ENCODE measurements at regions not wholly inside any gene's neighbourhood (a gene's known extent, or its start where the extent isn't known, plus 50 kb on each side); places are given as distances from the start of the nearest gene placed in this dataset.
A peak's percentile ranks its signal among the peaks of the same experiment; 100 is the strongest.
"Not testable (repeated sequence)": the region's sequence is repeated elsewhere in the genome, so short reads cannot be mapped to it uniquely, and the experiment has no call there.

GRCh38 chr9:124110307-124110915 is 98.8 kb downstream of the LHX2 start:
- DNase-seq (ENCODE audit: insufficient read length), result peak; percentile 40
- peak; percentile 65 for FAIRE-seq
- no peak for TF ChIP-seq TAF1 (IDR thresholded peaks at IDR 0.05; ENCODE audit: borderline replicate concordance, low read depth, low read length)
- TF ChIP-seq POLR2AphosphoS5 (IDR thresholded peaks at IDR 0.05; ENCODE audit: low read depth, low read length), result no peak
- TF ChIP-seq POLR2A (IDR thresholded peaks at IDR 0.05; ENCODE audit: low read depth, low read length), result no peak

GRCh38 chr9:124116683-124117363 is 105.3 kb downstream of the LHX2 start:
- TF ChIP-seq POLR2A (IDR thresholded peaks at IDR 0.05; ENCODE audit: low read depth, low read length), result no peak
- TF ChIP-seq TAF1 (IDR thresholded peaks at IDR 0.05; ENCODE audit: borderline replicate concordance, low read depth, low read length), result no peak
- TF ChIP-seq POLR2AphosphoS5 (IDR thresholded peaks at IDR 0.05; ENCODE audit: low read depth, low read length), result no peak
- FAIRE-seq (no peak), DNase-seq (ENCODE audit: insufficient read length) (no peak)

DNA sequence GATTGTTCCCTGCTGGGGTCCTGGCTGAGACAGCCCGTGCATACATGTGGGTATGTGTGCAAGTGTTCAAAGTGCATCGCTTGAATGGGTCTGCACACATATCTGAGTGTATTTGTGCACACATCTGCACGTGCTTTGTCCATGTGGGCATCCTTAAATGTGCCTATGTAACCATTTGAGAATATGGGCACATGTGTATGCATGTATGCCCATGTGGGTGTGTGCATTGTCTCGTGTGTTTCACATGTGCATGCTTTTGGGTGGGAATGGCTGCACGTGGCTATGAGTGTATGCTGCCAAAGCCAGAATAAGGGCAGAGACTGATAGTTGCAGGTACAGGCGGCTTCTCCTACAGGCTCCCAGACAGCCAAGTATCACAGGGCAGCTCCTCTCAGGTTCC is 107.3 kb downstream of the LHX2 start:
- no peak for FAIRE-seq
- TF ChIP-seq TAF1 (IDR thresholded peaks at IDR 0.05; ENCODE audit: borderline replicate concordance, low read depth, low read length) (no peak), POLR2AphosphoS5 (IDR thresholded peaks at IDR 0.05; ENCODE audit: low read depth, low read length) (no peak), POLR2A (IDR thresholded peaks at IDR 0.05; ENCODE audit: low read depth, low read length) (no peak)
- DNase-seq (ENCODE audit: insufficient read length), result no peak

GRCh38 chr9:124120272-124120671 is 108.7 kb downstream of the LHX2 start:
- FAIRE-seq (no peak), DNase-seq (ENCODE audit: insufficient read length) (no peak)
- no peak for TF ChIP-seq POLR2AphosphoS5 (IDR thresholded peaks at IDR 0.05; ENCODE audit: low read depth, low read length)
- TF ChIP-seq TAF1 (IDR thresholded peaks at IDR 0.05; ENCODE audit: borderline replicate concordance, low read depth, low read length), result no peak
- TF ChIP-seq POLR2A (IDR thresholded peaks at IDR 0.05; ENCODE audit: low read depth, low read length), result no peak

DNA sequence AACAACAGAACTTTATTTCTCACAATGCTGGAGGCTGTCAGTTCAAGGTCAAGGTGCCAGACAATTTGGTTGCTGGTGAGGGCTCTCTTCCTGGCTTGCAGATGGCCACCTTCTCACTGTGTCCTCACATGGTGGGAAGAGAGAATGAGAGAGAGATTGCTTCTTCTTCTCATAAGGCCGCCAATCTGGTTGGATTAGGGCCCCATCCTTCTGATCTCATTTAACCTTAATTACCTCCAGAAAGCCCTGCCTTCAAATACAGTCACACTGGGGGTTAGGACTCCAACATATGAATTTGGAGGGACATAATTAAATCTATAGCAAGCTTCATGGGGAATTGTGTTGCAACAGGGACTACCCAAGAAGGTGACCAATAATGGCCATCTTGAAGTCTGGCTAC is 110.2 kb downstream of the LHX2 start:
- DNase-seq (ENCODE audit: insufficient read length) (no peak), FAIRE-seq (no peak)
- TF ChIP-seq POLR2AphosphoS5 (IDR thresholded peaks at IDR 0.05; ENCODE audit: low read depth, low read length) (no peak), POLR2A (IDR thresholded peaks at IDR 0.05; ENCODE audit: low read depth, low read length) (no peak), TAF1 (IDR thresholded peaks at IDR 0.05; ENCODE audit: borderline replicate concordance, low read depth, low read length) (no peak)

GRCh38 chr9:124122321-124122720 is 110.8 kb downstream of the LHX2 start:
- DNase-seq (ENCODE audit: insufficient read length) (no peak), FAIRE-seq (no peak)
- TF ChIP-seq POLR2AphosphoS5 (IDR thresholded peaks at IDR 0.05; ENCODE audit: low read depth, low read length) (no peak), POLR2A (IDR thresholded peaks at IDR 0.05; ENCODE audit: low read depth, low read length) (no peak), TAF1 (IDR thresholded peaks at IDR 0.05; ENCODE audit: borderline replicate concordance, low read depth, low read length) (no peak)

GRCh38 chr9:124122813-124123462 is 111.4 kb downstream of the LHX2 start:
- DNase-seq (ENCODE audit: insufficient read length) (no peak), FAIRE-seq (no peak)
- TF ChIP-seq TAF1 (IDR thresholded peaks at IDR 0.05; ENCODE audit: borderline replicate concordance, low read depth, low read length), result no peak

DNA sequence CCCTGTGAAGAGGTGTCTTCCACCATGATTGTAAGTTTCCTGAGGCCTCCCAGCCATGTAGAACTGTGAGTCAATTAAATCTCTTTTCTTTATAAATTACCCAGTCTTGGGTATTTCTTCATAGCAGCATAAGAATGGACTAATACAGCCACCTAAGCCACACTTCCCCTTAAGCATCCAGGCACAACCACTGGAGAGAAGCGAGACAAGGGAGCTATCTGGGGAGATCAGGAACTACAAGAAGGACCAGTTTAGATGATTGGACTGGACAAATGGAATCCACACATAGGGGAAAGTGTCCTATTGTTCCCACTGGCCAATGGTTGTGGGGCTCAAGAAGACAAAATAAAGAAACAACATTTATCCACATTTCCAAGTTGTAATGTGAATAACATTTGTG is 112.1 kb downstream of the LHX2 start:
- DNase-seq (ENCODE audit: insufficient read length); FAIRE-seq: not testable (repeated sequence)

DNA sequence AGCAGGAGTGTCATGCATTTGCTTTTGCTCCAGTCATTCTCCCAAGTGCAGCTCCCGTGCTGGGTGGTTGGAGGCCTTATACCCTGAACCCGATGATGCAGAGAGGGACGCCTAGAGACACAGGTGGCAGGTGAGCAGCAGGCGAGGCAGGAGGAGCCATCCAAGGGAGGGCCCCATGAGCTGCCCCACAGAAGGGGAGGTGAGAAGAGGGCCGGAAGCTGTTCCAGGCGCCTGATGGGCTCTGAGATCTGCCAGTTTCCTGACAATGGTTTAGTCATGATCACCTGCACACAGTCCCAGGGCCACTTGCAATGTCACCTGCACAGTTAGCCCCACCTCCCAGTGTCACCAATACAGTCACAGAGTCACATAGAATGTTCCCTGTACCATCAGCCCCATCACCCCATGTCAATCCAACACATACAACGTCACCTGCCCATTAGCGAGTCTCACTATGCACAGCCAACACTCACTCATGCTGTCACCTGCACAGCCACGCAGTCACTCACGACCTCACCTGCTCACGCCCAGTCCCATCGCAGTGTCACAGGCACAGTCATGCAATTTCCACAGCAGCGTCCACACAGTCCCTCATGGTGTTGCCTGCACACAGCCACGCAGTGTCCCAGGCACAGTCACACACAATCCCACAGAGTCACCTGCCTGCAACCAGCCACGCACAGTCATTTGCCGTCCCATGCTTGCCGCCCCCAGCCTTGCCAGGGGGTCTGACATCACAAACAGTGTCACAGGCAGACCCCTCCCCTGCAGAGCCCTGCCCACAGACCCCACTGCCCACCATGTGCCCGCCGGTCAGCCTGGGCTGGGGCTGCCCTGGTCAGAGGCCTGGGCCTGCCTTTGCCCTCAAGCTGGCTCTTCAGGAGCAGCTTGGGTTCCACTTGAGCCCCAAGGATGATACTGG is 113.4 kb downstream of the LHX2 start:
- FAIRE-seq, result no peak
- no peak for DNase-seq (ENCODE audit: insufficient read length)
- TF ChIP-seq POLR2AphosphoS5 (IDR thresholded peaks at IDR 0.05; ENCODE audit: low read depth, low read length), result no peak
- no peak for TF ChIP-seq POLR2A (IDR thresholded peaks at IDR 0.05; ENCODE audit: low read depth, low read length)

- DNase-seq (ENCODE audit: insufficient read length), result no peak
- FAIRE-seq, result no peak
Observed at GRCh38 chr9:124125651-124125977, 114.0 kb downstream of the LHX2 start.

More at GRCh38 chr9:124125651-124125977, 114.0 kb downstream of the LHX2 start:
- TF ChIP-seq POLR2AphosphoS5 (IDR thresholded peaks at IDR 0.05; ENCODE audit: low read depth, low read length) (no peak), POLR2A (IDR thresholded peaks at IDR 0.05; ENCODE audit: low read depth, low read length) (no peak), TAF1 (IDR thresholded peaks at IDR 0.05; ENCODE audit: borderline replicate concordance, low read depth, low read length) (no peak)

Data from GM12892 (cell line).